Activated CD4-positive, alpha-beta memory T cell treated with anti-CD3 and anti-CD28 coated beads for 36 hours (primary cell): ENCODE measurements at regions not wholly inside any gene's neighbourhood (a gene's known extent, or its start where the extent isn't known, plus 50 kb on each side); places are given as distances from the start of the nearest gene placed in this dataset.
"Not testable (repeated sequence)": the region's sequence is repeated elsewhere in the genome, so short reads cannot be mapped to it uniquely, and the experiment has no call there.

Experiments
- CTCF ChIA-PET: fragments of 350-600 bp; sonication (Branson Sonifier 250); formaldehyde crosslinking; loops from one replicate; lab custom pipeline; 2021; ENCODE audit warnings: antibody characterized with exemption, inconsistent platforms; lab: Charles Lee
- POLR2A ChIA-PET: fragments of 350-600 bp; sonication (Branson Sonifier 250); formaldehyde crosslinking; loops from one replicate; lab custom pipeline; 2021; ENCODE audit warnings: antibody characterized with exemption; lab: Charles Lee
- DNase-seq: peaks from one replicate; pipeline ENCODE4 v3.0.0-alpha.2; 2020
- H3K27ac Mint-ChIP-seq: one replicate; pipeline ENCODE4 v1.8.0; 2021; ENCODE audit warnings: mixed read lengths
- H3K27me3 Mint-ChIP-seq: one replicate; pipeline ENCODE4 v1.8.0; 2021; ENCODE audit warnings: mixed read lengths
- H3K36me3 Mint-ChIP-seq: one replicate; pipeline ENCODE4 v1.8.0; 2021; ENCODE audit warnings: mixed read lengths
- H3K4me1 Mint-ChIP-seq: one replicate; pipeline ENCODE4 v1.8.0; 2021; ENCODE audit warnings: low read depth, mixed read lengths
- H3K4me3 Mint-ChIP-seq: one replicate; pipeline ENCODE4 v1.8.0; 2021; ENCODE audit warnings: mild to moderate bottlenecking, mixed read lengths
- H3K9me3 Mint-ChIP-seq: one replicate; pipeline ENCODE4 v1.8.0; 2021; ENCODE audit warnings: mixed read lengths
- intact Hi-C: fragments of 100-400 bp; cut with micrococcal nuclease; formaldehyde crosslinking; loops from one replicate; pipeline ENCODE4 v1.15.1; 2023

GRCh38 chr10:80025281-80025680 is 53.2 kb upstream of the TMEM254 start:
- H3K27ac Mint-ChIP-seq, result no peak overlapping the region
- H3K36me3 Mint-ChIP-seq, result no peaks in the 10 kb centered on the region
- no peaks in the 10 kb centered on the region for H3K4me1 Mint-ChIP-seq
- intact Hi-C loops, result no loop called here
- CTCF ChIA-PET, result no interaction called here
- DNase-seq, result no peak
- no peaks in the 10 kb centered on the region for H3K9me3 Mint-ChIP-seq
- no peak overlapping the region for H3K4me3 Mint-ChIP-seq
- POLR2A ChIA-PET, result no interaction called here
- H3K27me3 Mint-ChIP-seq, result peaks cover 2% of the 10 kb centered on the region

- H3K4me1 Mint-ChIP-seq, H3K9me3 Mint-ChIP-seq, POLR2A ChIA-PET, DNase-seq, intact Hi-C loops, H3K27me3 Mint-ChIP-seq, H3K4me3 Mint-ChIP-seq, CTCF ChIA-PET, H3K27ac Mint-ChIP-seq, H3K36me3 Mint-ChIP-seq: not testable (repeated sequence)
These were observed 56.0 kb upstream of the TMEM254 start for GRCh38 chr10:80022408-80023001.

DNA sequence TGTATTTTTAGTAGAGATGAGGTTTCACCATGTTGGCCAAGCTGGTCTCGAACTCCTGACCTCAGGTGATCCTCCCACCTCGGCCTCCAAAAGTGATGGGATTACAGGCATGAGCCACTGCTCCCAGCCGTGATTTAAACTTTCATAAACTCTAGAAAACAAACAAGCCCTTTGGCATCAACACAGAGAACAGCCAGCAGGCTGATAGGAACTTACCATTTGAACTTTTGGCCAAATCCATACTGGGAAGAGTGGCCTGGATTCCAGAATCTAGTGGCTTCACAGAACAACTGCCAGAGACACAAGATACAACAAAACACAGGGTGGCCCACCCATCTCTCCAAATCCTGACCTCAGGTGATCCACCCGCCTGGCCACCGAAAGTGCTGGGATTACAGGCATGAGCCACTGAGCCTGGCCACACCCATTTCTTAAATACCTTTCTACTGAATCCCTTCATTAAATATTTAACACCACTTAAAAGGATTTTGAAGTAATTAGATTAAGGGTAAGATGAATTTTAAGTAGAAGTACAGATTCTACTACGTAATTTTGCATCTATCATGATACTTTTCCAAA is 60.0 kb upstream of the TMEM254 start:
- H3K4me3 Mint-ChIP-seq, CTCF ChIA-PET, intact Hi-C loops, POLR2A ChIA-PET, H3K4me1 Mint-ChIP-seq, DNase-seq, H3K27me3 Mint-ChIP-seq, H3K9me3 Mint-ChIP-seq, H3K27ac Mint-ChIP-seq, H3K36me3 Mint-ChIP-seq: not testable (repeated sequence)

- H3K36me3 Mint-ChIP-seq, H3K4me1 Mint-ChIP-seq, H3K9me3 Mint-ChIP-seq, H3K4me3 Mint-ChIP-seq, H3K27ac Mint-ChIP-seq, DNase-seq, intact Hi-C loops, H3K27me3 Mint-ChIP-seq, POLR2A ChIA-PET, CTCF ChIA-PET: not testable (repeated sequence)
These were observed 61.3 kb upstream of the TMEM254 start for GRCh38 chr10:80017186-80017585.

- CTCF ChIA-PET, result no interaction called here
- intact Hi-C loops, result no loop called here
- H3K27me3 Mint-ChIP-seq, result no peaks in the 10 kb centered on the region
- H3K36me3 Mint-ChIP-seq, result no peaks in the 10 kb centered on the region
- POLR2A ChIA-PET, result no interaction called here
- H3K4me1 Mint-ChIP-seq, result no peaks in the 10 kb centered on the region
- no peaks in the 10 kb centered on the region for H3K9me3 Mint-ChIP-seq
- H3K4me3 Mint-ChIP-seq, result no peak overlapping the region
- no peak for DNase-seq
- no peak overlapping the region for H3K27ac Mint-ChIP-seq
These were observed 62.3 kb upstream of the TMEM254 start for GRCh38 chr10:80015911-80016830.

- H3K9me3 Mint-ChIP-seq, H3K36me3 Mint-ChIP-seq, DNase-seq, H3K4me3 Mint-ChIP-seq, CTCF ChIA-PET, intact Hi-C loops, H3K4me1 Mint-ChIP-seq, H3K27ac Mint-ChIP-seq, POLR2A ChIA-PET, H3K27me3 Mint-ChIP-seq: not testable (repeated sequence)
These were observed 64.2 kb upstream of the SFTPD start for GRCh38 chr10:80013139-80013538.

GRCh38 chr10:80011144-80011543 is 62.2 kb upstream of the SFTPD start:
- DNase-seq, H3K4me1 Mint-ChIP-seq, H3K27me3 Mint-ChIP-seq, CTCF ChIA-PET, intact Hi-C loops, H3K4me3 Mint-ChIP-seq, H3K36me3 Mint-ChIP-seq, H3K9me3 Mint-ChIP-seq, POLR2A ChIA-PET, H3K27ac Mint-ChIP-seq: not testable (repeated sequence)

DNA sequence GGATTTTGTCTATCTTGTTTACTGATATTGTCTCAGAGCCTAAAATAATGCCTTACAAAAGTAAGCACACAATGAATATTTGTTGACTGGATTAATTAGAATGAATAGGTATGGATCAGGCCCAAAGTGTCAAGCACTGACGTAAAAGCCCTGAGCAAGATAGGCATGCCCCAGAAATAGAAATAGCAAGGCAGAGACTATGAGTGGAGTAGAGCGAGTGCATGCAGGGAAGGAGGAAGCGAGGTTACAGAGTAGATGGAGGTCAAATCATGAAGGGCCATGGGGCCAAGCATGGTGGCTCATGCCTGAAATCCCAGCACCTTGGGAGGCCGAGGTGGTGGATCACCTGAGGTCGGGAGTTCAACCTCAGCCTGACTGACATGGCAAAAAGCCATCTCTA is 51.6 kb upstream of the SFTPD start:
- POLR2A ChIA-PET, result no interaction called here

More for the DNA sequence above, 51.6 kb upstream of the SFTPD start:
- Mint-ChIP-seq H3K4me3 (no peak overlapping the region), H3K27me3 (peaks cover 11% of the 10 kb centered on the region), H3K27ac (no peak overlapping the region), H3K9me3 (no peaks in the 10 kb centered on the region), H3K36me3 (no peaks in the 10 kb centered on the region), H3K4me1 (no peaks in the 10 kb centered on the region)
- intact Hi-C loops, result no loop called here
- DNase-seq, result no peak
- CTCF ChIA-PET, result interaction anchor here (0.7 kb wide), 1 partner anchor 531 kb away, joined by 3 read pairs; no protein-coding TSS in a partner anchor
